ENCODE measurements at regions not wholly inside any gene's neighbourhood (a gene's known extent, or its start where the extent isn't known, plus 50 kb on each side); places are given as distances from the start of the nearest gene placed in this dataset.

DNA sequence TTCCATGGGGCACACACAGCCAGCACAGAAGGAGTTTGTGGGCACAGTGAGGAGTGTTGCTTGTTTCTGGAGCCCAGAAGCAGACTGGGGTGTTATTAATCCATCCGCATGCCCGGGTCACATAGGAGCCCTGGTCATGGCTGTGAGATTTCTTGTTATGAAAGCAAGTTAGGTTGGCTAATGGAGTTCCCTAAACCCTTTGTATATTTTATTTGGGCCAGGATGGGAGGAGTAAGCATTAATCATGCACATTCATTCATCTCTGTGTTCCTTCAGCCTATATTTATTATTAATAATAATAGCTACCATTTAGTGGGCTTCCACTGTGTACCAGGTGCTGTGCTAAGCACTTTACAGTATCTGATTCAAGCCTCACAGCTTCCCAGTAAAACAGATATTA lies 200.6 kb upstream of the CDH5 start:
- no peak for TF ChIP-seq CTCF (conservative IDR thresholded peaks at IDR 0.05 in 1 of 2, IDR thresholded peaks at IDR 0.05 in 1 of 2; ENCODE audit: low read depth in 1 of 2, low read length in 2 of 2)
- no peak for TF ChIP-seq EZH2 (IDR thresholded peaks at IDR 0.05; ENCODE audit: low read length, missing control alignments)
